Fibroblast of lung (primary cell): ENCODE measurements at regions not wholly inside any gene's neighbourhood (a gene's known extent, or its start where the extent isn't known, plus 50 kb on each side); places are given as distances from the start of the nearest gene placed in this dataset.

Experiments used
- DNase-seq, 2 donors: peaks; one replicate each; pipeline versions ENCODE4 v3.0.0 to v3.0.0-alpha.2; 2010; ENCODE audit warnings: low read depth in 2 of 2
- H2AFZ ChIP-seq: 2 replicates; pipeline ENCODE4 v1.5.1; 2012; ENCODE audit warnings: low read length, control low read depth, inconsistent platforms
- H3K27ac ChIP-seq: 2 replicates; pipeline ENCODE4 v1.5.1; 2011; ENCODE audit warnings: low read length, control low read depth; ENCODE audit not compliant: insufficient read depth
- H3K27me3 ChIP-seq: 2 replicates; pipeline ENCODE4 v1.5.1; 2011; ENCODE audit warnings: mild to moderate bottlenecking, low read length; ENCODE audit not compliant: control insufficient read depth, insufficient read depth
- H3K36me3 ChIP-seq: 2 replicates; pipeline ENCODE4 v1.5.1; 2011; ENCODE audit warnings: low read length; ENCODE audit not compliant: control insufficient read depth, insufficient read depth
- H3K4me1 ChIP-seq: 2 replicates; pipeline ENCODE4 v1.5.1; 2011; ENCODE audit warnings: low read length; ENCODE audit not compliant: control insufficient read depth, insufficient read depth; ENCODE audit errors: extremely low read depth
- H3K4me2 ChIP-seq: 2 replicates; pipeline ENCODE4 v1.5.1; 2011; ENCODE audit warnings: low read length, control low read depth; ENCODE audit not compliant: insufficient read depth; ENCODE audit errors: extremely low read depth
- H3K4me3 ChIP-seq, 4 experiments: fragments of 200-600 bp in 1 of 4; sonication (generic) in 1 of 4; replicated peaks in 1 of 4; 2 replicates each; pipeline ENCODE4 v1.5.1; 2011 to 2016; ENCODE audit warnings: low read length in 4 of 4, low read depth in 3 of 4, mild to moderate bottlenecking in 3 of 4, control low read depth in 2 of 4, inconsistent platforms in 1 of 4, mixed read lengths in 1 of 4; ENCODE audit not compliant: insufficient read depth in 1 of 4; ENCODE audit errors: control extremely low read depth in 1 of 4
- H3K79me2 ChIP-seq: 2 replicates; pipeline ENCODE4 v1.5.1; 2012; ENCODE audit warnings: mild to moderate bottlenecking, low read length, inconsistent platforms; ENCODE audit not compliant: control insufficient read depth, insufficient read depth
- H3K9ac ChIP-seq: 2 replicates; pipeline ENCODE4 v1.5.1; 2011; ENCODE audit warnings: mild to moderate bottlenecking, low read length, control low read depth; ENCODE audit not compliant: insufficient read depth
- H3K9me3 ChIP-seq: 2 replicates; pipeline ENCODE4 v1.5.1; 2012; ENCODE audit warnings: low read depth, low read length; ENCODE audit not compliant: control insufficient read depth, insufficient read depth
- H4K20me1 ChIP-seq: 2 replicates; pipeline ENCODE4 v1.5.1; 2011; ENCODE audit warnings: low read length; ENCODE audit not compliant: control insufficient read depth, insufficient read depth; ENCODE audit errors: extremely low read depth
- CTCF ChIP-seq, 2 donors: IDR thresholded peaks in 1 of 2; conservative IDR thresholded peaks in 1 of 2; 1 replicate in 1 of 2; 2 replicates in 1 of 2; pipeline ENCODE4 v1.5.1; 2011 to 2012; ENCODE audit warnings: low read length in 2 of 2, control low read depth in 1 of 2, inconsistent platforms in 1 of 2, low read depth in 1 of 2, mild to moderate bottlenecking in 1 of 2
- EZH2 ChIP-seq: IDR thresholded peaks from 2 replicates; pipeline ENCODE4 v1.5.1; 2012; ENCODE audit warnings: low read length, control low read depth, mild to moderate bottlenecking; ENCODE audit errors: missing control alignments

- no peak overlapping the region for H3K27ac ChIP-seq
- no peaks in the 10 kb centered on the region for H3K9me3 ChIP-seq
- no peak overlapping the region for H3K4me3 ChIP-seq
- H3K27me3 ChIP-seq: no peaks in the 10 kb centered on the region
- H3K36me3 ChIP-seq: no peaks in the 10 kb centered on the region
- DNase-seq: peak; percentile 17 to 28
- H2AFZ ChIP-seq: no peak overlapping the region
- H3K4me1 ChIP-seq: no peaks in the 10 kb centered on the region
- no peaks in the 10 kb centered on the region for H3K79me2 ChIP-seq
- no peak for TF ChIP-seq EZH2
- no peak for TF ChIP-seq CTCF (conservative IDR thresholded peaks at IDR 0.05 in 1 of 2, IDR thresholded peaks at IDR 0.05 in 1 of 2; ENCODE audit: low read depth in 1 of 2, low read length in 2 of 2)
- H3K4me2 ChIP-seq: no peak overlapping the region
- no peak overlapping the region for H3K9ac ChIP-seq
- no peaks in the 10 kb centered on the region for H4K20me1 ChIP-seq
Observed at GRCh38 chr1:163824490-163824889, 502.7 kb downstream of the NUF2 start.

- no peak overlapping the region for H2AFZ ChIP-seq
- H3K9ac ChIP-seq: no peak overlapping the region
- DNase-seq: no peak
- H3K27ac ChIP-seq: no peak overlapping the region
- no peaks in the 10 kb centered on the region for H3K9me3 ChIP-seq
- H3K27me3 ChIP-seq: no peaks in the 10 kb centered on the region
- H4K20me1 ChIP-seq: no peaks in the 10 kb centered on the region
- TF ChIP-seq CTCF (conservative IDR thresholded peaks at IDR 0.05 in 1 of 2, IDR thresholded peaks at IDR 0.05 in 1 of 2; ENCODE audit: low read depth in 1 of 2, low read length in 2 of 2) (no peak), EZH2 (no peak)
- H3K4me2 ChIP-seq: no peak overlapping the region
- no peaks in the 10 kb centered on the region for H3K79me2 ChIP-seq
- H3K36me3 ChIP-seq: no peaks in the 10 kb centered on the region
- no peak overlapping the region for H3K4me3 ChIP-seq
- H3K4me1 ChIP-seq: no peaks in the 10 kb centered on the region
Observed at GRCh38 chr1:163826500-163826899, 504.7 kb downstream of the NUF2 start.

DNA sequence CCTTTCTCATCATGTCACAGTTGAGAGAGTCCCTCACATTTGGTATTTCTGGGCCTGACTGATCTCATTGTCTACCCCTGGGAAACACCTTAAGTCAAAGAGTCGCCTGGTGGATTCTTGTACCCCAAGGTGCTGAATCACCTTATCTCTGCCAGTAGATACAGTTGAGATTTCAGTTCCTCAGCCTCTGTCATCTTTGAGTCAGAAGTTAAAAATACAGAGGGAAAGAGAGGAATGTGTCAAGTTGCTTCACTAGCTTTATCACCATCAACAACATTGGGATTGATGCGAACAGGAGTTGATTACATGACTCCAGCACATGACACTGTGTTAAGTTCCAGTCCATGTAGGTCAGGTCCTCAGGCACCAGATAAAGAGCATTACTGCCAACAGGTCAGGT, 513.0 kb downstream of the NUF2 start:
- no peaks in the 10 kb centered on the region for H4K20me1 ChIP-seq
- no peaks in the 10 kb centered on the region for H3K36me3 ChIP-seq
- no peak overlapping the region for H3K4me3 ChIP-seq
- no peaks in the 10 kb centered on the region for H3K9me3 ChIP-seq
- no peak overlapping the region for H3K9ac ChIP-seq
- no peak overlapping the region for H2AFZ ChIP-seq
- H3K27me3 ChIP-seq: no peaks in the 10 kb centered on the region
- no peaks in the 10 kb centered on the region for H3K79me2 ChIP-seq
- DNase-seq: no peak
- TF ChIP-seq CTCF (conservative IDR thresholded peaks at IDR 0.05 in 1 of 2, IDR thresholded peaks at IDR 0.05 in 1 of 2; ENCODE audit: low read depth in 1 of 2, low read length in 2 of 2) (no peak), EZH2 (no peak)
- no peaks in the 10 kb centered on the region for H3K4me1 ChIP-seq
- no peak overlapping the region for H3K4me2 ChIP-seq
- H3K27ac ChIP-seq: no peak overlapping the region
